IPS-NIHi7 (cell line): ENCODE measurements at regions not wholly inside any gene's neighbourhood (a gene's known extent, or its start where the extent isn't known, plus 50 kb on each side); places are given as distances from the start of the nearest gene placed in this dataset.
A peak's percentile ranks its signal among the peaks of the same experiment; 100 is the strongest.
"Not testable (repeated sequence)": the region's sequence is repeated elsewhere in the genome, so short reads cannot be mapped to it uniquely, and the experiment has no call there.

Source experiments
- DNase-seq: peaks from one replicate; pipeline ENCODE4 v3.0.0; 2012; ENCODE audit warnings: mixed read lengths; ENCODE audit errors: extremely low spot score

DNA sequence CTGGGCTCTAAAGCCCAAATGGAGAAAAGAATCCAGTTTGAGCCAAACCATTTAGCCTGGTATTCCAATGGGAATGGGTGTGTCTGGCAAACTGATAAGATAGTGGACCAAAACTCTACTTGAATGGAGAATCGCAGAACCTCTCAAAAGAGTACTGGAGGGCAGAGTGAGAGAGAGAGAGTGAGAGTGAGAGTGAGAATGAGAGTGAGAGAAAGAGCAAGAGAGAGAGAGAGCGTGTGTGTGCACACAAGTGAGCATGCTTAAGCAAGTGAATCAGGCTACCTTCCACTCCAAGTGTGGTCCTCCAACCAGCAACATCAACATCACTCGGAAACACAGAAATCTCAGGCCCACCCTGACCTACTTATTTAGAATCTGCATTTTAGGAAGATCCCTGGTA lies 58.8 kb downstream of the UQCRFS1 start:
- no peak for DNase-seq

DNA sequence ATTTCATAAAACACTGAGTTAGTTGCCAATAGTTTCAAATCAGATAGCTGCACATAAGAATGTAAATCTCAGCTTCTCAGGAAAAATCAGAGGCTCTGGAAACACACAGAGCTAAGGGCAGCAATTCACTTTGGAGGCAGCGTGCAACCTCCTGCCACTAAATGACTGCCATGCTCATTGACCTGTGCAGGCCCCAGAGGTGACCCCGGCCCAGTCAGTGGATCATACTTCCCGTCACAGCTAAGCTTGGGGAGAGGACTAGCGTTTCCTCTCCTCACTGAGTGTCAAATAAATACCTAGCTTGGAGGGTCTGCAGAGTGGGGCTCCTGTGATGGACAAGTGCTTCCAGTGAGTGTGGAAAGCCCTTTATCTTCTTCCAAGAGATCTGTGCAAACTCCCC lies 67.2 kb downstream of the UQCRFS1 start:
- no peak for DNase-seq

DNA sequence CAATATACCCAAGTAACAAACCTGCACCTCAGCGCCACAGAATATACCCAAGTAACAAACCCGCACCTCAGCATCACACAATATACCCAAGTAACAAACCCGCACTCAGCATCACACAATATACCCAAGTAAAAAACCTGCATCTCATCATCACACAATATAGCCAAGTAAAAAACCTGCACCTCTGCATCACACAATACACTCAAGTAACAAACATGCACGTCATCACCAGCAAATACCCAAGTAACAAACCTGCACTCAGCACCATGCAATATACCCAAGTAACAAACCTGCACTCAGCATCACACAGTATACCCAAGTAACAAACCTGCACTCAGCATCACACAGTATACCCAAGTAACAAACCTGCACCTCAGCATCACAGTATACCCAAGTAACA lies 69.8 kb downstream of the UQCRFS1 start:
- DNase-seq: no peak

DNA sequence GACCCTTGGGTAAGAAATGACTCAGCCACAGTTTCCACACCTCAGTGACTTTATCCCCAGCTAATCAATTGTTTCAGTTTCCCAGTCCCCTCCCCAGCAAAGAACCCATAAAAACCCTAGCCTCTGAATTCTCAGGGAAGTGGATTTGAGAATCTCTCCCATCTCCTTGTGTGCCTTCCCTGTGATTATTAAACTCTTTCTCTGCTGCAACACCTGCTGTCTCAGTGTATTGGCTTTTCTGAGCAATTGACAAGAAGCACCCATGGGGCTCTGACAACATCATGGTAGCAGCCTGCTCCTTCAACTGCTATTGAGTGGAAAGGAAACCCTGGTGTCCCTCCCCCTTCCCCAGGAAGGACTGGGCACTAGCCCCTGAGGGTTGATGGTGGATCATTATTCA lies 73.7 kb downstream of the UQCRFS1 start:
- DNase-seq: no peak

DNA sequence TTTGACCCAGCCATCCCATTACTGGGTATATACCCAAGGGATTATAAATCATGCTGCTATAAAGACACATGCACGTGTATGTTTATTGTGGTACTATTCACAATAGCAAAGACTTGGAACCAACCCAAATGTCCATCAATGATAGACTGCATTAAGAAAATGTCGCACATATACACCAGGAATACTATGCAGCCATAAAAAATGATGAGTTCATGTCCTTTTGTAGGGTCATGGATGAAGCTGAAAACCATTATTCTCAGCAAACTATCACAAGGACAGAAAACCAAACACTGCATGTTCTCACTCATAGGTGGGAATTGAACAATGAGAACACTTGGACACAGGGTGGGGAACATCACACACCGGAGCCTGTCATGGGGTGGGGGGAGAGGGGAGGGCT lies 74.7 kb downstream of the UQCRFS1 start:
- not testable (repeated sequence) for DNase-seq

DNA sequence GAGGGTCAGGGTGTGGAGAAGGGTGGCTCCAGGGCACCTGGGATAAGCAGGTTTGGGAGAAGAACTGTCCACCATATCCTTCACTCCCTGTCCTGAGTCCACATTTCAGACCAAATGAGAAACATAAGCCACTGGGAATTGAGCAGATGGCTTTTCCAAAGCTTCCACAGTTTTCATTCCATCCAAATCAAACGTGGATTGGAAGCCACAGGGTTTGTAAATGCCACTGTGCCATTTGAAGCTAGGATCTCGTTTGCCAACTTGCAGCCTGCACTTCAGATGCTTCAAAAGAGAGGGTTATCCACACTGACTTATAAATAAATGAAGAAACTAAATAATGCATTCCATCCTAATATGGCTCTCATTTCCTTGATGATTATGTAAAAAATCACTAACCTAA lies 81.5 kb downstream of the UQCRFS1 start:
- DNase-seq: no peak

DNA sequence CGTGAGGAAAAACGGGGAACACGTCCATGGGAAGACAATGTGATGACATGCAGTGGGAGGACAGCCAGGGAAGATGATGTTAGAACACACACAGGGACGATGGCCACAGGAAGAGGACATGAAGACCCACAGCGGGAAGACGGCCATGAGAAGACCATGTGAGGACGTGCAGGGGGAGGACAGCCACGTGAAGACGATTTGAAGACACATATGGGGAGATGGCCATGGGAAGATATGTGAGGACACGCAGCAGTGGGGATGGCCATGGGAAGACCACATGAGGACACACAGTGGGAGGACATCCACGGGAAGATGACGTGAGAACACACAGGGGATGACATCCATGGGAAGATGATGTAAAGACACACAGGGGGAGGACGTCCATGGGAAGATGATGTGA lies 83.8 kb downstream of the UQCRFS1 start:
- DNase-seq: no peak

DNA sequence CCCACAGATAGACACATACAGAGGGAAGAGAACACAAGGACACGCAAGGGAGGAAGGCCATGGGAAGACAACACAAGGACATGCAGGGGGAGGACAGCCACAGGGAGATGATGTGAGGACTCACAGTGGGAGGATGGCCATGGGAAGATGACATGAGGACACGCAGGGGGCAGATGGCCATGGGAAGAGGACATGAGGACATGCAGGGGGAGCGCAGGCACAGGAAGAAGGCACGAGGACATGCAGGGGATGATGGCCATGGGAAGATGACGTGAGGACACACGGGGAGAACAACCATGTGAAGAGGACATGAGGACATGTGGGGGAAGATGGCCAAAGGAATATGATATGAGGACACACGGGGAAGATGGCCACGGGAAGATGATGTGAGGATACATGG lies 84.7 kb downstream of the UQCRFS1 start:
- DNase-seq: no peak

DNA sequence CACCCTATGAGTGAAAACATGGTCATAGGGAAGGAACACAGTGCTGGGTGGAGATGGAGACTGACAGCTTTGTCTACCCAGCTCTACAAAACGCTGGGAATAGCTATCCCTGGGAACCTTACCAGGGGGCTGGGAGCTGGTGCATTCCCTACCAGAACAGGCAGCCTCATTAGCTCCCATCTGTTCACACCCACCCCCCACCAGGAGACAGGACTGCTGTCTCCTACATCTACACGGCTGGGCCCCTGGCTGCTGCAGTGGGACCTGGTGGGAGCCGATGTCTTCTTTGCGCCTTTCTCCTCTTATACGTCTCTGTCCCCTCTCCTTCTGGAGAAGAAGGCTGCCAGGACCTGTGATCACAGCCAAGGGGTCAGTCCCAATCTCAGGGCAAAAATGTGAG lies 90.8 kb downstream of the UQCRFS1 start:
- no peak for DNase-seq

DNA sequence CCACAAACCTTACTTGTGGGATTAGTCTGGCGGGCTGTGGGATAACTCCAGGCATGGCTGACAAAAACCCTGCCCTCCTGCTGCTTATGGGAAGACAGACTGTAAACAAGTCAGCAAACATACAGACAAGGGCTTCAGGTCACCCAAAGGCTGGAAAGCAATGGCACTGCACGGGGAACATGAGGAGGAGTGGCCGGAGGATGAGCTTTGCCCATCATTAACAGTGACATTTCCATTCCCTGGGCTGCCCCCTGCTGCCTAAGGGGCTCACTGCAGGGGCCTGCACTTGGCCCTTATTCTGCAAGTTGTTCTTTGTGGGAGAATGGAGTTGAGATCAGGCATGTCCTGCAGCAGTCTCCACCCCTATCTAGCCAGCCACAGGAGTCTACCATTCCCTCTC lies 91.3 kb downstream of the UQCRFS1 start:
- DNase-seq: peak; percentile 79

DNA sequence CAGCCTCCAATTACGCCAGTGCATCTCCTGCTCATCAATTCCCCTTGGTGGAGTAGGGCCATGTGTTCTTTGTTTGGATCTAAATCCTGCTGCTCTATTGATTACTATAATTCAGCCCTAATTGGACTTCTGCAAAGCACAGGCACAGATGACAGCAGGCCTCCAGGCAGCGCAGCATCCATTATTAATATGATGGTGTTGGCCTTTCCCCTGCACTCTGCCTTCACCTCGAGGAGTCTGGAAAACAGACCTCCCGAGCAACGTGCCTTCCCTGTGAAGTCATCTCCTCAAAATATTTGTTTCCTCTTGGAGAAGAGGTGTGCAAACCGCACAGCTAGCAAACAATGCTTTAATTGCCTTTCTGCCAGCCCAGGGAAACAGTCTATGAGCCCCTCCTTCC lies 92.5 kb downstream of the UQCRFS1 start:
- no peak for DNase-seq

DNA sequence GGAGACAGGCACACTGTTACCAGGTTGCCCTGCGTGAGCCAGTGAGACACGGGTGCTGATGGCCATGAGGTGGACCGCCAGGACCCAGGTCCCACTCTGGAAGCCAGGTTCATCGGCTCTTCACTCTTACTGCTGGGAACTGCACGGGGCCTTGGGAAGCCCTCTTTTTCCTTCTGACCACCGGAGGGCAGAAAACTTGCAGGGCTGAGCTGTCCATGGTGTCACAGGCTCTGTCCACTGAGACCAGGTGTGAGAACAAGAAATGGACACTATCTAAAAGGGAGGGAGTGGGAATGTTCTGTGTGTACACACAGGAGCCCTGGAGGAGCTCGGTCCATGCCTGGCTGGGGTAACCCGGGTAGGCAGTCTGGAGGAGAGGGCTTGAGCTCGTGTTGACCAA lies 93.4 kb downstream of the UQCRFS1 start:
- peak; percentile 75 for DNase-seq

DNA sequence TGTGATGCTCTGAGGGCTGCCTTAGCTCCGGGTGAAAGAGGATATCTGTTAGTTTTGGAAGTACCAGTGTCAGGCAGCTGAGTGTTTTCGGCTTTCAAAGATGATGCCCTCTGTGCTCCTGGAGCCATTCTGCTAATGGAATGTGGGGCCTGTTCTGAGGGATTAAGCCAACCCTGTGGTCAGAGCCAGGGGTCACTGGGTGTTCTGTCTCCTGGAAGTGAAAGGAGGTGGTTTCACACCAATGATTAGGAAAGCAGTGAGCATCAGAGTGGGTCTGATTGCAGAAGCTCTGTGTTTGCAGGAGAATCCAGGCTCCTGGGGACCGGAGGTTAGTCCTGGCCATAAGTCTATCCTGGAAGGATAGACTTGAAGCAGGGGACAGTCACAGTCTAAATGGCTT lies 94.6 kb downstream of the UQCRFS1 start:
- DNase-seq: no peak

DNA sequence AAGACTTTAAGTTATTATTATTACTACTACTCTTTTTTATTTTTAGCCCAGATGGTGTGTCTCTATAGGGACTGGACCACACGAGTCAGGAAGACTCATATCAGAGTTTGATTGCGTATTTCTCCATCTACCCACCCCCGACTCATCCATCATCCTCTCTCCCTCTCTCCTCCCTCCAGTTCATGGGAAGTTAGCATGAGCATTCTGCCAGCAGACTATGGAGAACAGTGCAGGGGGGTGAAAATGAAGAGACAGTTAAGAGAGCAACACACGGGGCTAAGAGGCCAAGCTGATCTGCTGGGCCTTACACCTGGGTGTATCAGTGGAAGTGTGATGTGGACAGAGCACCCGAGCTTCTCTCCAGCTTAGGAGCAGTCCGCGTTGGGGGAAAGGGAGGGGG lies 95.0 kb downstream of the UQCRFS1 start:
- no peak for DNase-seq

DNA sequence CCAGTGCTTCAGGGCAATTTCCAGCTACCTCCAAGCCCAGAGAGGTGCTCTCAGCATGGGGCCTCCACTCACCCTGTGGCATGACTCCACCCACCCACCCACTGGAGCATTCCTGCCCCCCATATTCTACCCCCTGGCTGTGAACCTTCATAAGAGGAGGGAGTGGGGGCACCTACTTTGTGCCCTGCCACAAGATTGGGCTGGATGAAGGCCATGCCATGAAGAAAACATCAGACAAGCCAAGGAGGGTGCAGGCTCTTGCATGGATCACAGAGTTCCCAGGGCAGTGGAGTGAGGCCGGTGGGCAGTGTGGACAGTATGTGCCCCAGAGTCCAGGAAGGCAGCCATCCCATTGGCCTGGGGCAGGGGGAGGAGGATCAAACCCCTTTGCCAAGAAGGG lies 97.8 kb downstream of the UQCRFS1 start:
- no peak for DNase-seq

DNA sequence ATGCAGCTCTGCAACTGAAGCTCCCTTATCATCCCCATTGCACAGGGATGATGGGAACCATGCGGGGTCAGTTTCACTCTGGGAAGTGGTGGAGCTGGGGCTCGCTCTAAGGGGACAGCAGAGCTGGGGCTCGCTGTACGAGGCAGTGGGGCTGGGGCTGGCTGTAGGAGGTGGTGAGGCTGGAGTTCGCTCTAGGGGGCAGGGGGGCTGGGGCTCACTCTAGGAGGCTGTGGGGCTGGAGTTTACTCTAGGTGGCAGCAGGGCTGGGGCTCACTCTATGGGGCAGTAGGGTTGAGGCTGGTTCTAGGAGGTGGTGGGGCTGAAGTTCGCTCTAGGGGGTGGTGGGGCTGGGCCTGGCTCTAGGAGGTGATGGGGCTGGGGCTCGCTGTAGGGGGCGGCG lies 99.1 kb downstream of the UQCRFS1 start:
- no peak for DNase-seq

DNA sequence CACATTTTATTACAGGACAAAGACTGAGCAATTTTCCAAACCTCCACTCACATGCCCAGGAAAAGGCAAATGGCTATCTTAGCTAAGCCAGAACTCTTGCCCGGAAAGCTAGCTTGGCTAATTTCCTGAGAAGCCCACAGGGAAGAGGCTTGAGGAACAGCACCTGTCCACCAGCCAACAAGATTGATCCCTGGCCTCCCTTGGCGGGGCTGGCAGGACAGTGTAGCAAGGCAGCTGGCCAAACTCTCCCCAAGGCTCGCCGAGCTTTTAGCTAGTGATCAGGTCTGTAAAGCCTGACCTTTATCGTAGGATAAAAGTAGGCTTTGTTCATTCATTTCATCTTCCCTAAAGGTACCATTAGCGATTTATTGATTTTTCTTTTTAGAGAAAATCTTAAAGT lies 101.4 kb downstream of the UQCRFS1 start:
- DNase-seq: no peak

DNA sequence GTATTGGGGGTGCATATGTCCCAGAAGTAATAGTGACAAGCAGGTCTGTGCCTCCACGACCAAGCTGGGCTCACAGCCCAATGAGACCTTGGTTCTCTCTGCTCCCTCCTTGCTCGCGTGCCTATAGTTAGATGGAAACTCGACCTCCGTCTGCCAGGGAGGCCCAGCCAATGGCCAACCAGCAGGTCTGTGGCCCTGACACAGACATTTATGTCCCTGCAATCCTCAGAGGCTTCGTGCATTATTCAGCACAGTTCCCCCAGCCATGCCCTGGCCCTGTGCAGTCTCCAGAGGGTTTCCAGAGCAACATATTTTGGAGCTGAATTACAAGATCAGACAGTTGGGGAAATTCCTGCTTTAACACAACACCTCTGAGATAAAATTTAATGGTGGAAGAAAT lies 105.1 kb downstream of the UQCRFS1 start:
- DNase-seq: no peak

DNA sequence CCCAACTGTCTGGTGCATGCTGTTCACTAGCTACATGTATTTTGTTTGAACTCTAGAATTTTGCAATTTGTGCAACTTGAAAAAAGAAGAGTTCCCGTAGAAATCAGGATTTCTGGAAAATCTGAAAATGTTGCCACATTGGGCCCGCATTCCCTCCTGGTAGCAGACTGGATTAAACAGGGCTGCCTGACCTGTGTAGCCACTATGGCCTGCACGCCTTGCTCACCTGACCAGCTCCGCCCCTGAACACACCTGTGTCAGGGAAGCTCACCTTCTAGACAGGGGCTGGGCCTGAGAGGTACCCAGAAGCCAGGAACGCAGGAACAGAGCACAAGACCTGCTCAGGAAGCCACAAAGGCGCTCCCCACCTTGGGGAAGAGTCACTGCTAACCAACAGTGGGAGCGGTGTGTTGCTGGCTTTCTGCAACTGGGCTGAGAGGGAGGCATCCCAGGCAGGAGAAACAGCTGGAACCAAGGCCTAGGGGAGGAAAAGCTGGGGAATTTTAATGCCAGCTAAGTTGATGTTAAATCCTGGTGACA lies 106.5 kb downstream of the UQCRFS1 start:
- DNase-seq: no peak

DNA sequence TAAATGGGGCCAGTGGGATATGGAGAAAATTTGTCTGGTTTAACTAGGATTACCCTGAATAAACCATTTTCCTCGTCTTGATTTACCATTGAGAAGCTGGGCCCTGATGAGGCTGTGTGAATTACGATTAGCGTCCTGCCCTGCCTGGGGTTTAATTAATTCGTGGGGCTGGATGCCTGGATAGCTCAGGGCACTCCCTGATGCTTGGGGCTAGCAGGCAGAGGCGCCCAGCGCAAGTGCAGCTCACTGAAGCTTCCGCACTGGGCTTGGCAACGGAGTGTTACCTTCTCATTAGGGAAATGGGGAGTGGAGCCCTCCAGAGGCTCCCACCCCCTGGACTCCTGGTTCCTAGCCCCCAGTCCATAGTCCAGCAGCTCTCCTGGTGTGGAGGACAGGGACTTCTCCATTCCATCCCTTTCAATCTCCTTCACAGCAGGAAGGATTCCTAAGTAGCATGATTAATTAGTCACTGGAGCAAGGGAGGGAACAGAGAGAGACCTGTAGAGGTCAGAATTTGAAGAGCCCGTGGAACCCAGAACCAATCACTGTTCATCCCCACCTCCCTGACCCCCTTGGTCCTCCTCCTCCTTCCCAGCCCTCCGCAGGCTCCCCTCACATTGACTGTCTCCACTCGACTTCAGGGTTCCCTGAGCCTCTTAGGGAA lies 107.2 kb downstream of the UQCRFS1 start:
- peak; percentile 33 for DNase-seq

DNA sequence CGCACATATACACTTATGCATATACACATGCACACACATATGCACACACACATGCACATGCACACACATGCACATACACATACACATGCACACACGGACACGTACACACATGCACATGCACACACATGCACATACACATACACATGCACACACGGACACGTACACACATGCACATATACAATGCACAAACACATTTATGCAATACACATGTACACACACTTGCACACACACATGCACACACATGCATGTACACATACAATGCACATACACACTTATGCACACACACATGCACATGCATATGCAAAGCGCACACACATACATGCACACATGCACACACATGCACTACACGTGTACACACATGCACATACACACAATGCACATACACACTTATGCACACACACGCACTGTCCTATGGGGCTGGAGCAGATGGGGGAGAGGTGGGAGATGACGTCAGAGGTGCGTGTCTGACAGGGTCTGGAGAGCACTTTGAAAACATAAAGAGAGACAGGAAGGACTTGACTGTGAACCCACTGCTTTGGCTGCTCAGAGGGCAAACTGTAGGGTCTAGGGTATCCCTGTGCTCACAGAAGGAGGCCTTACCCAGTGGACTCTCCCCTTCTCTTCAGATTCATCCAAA lies 108.2 kb downstream of the UQCRFS1 start:
- DNase-seq: no peak

DNA sequence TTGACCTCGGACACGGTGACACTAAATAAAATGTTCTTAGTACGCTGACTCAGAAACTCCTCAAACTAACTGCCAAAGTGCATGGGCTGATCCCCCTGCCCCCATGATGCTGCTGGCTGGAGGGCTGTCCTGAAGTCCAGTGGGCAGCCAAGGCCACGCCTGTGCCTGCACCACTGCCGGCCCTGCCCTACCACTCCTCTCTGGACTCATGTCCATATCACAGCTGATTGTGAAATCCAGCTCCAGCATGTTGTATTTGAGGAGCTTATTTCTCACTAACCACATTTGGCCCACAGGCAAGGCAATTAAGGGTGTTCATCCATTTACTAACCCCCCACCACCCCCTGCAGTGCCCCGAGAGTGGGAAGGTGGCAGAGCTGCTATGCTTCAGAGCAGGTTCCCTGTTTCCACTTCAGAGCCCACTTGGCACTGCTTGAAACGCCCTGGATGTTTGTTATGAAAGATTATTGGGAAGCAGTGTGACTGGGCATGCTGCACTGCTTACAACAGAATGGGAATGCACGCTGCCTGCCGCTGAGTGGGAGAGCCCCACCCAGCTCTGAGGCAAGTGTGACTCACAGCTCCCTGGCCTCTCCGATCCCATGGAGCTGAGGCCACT lies 114.0 kb downstream of the UQCRFS1 start:
- DNase-seq: no peak

DNA sequence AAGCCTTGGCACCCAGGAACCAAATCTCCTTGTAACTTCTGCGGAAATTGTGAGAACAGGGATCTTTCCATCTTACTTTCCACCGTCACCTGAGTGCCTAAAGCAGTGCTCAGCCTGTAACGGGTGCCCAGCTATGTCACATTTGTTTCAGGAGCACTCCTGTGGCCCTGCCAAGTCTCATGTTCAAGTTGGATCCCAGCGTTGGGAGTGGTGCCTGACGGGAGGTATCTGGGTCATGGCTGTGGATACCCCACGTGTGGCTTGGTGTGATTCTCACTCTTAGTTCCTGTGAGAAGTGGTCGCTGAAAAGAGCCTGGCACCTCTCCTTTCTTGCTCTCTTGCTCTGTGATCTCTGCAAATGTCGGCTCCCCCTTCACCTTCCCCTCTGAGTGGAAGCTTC lies 114.9 kb downstream of the UQCRFS1 start:
- DNase-seq: no peak
